HG03469 (cell line): ENCODE measurements at regions not wholly inside any gene's neighbourhood (a gene's known extent, or its start where the extent isn't known, plus 50 kb on each side); places are given as distances from the start of the nearest gene placed in this dataset.
"Not testable (repeated sequence)": the region's sequence is repeated elsewhere in the genome, so short reads cannot be mapped to it uniquely, and the experiment has no call there.

Experiments
- ATAC-seq: cut with Tn5 transposase; IDR thresholded peaks from one replicate; pipeline ENCODE4 v1.9.1; 2021; ENCODE audit warnings: mild to moderate bottlenecking, moderate library complexity, moderate number of reproducible peaks; ENCODE audit not compliant: unreplicated experiment

DNA sequence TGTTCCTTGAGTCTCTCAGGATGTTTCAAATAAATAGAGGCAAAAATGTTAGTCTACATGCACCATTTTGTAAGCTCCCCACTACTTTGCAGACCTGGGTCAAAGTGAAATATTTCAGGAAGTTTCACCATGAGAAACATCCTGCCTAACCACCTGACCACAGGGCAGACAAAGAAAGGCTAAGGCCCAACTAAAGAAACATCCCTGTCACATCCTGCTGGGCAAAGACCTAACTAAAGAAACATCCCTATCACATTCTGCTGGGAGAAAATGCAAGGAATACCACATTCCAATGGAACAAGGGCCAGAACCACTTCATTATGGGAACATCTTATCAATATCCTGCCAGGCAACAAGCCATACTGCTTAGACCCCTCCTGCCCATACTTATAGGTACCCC is 1303.4 kb downstream of the TECRL start:
- ATAC-seq: no peak

- ATAC-seq: no peak
Measured at GRCh38 chr4:63090641-63091040, 1318.6 kb downstream of the TECRL start.

GRCh38 chr4:63085091-63085490 is 1324.2 kb downstream of the TECRL start:
- no peak for ATAC-seq

DNA sequence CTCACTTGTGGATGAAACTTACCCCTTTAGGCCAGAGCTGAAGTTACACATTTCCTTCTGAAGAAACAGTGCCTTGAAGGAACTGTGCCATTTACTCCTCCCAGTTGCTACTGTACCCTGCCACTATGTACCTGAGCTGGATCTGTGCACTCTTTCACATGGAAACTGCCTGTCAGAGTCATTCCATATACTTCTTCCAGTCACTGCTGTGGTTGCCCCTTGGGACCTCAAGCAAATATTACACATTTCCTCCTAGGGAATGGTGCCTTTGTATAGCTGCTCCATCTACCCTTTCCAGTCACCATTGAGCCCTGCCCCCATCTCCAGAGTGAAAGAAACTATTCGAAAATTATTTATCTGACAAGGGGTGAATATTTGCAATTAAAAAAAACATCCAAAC is 1328.3 kb downstream of the TECRL start:
- no peak for ATAC-seq

DNA sequence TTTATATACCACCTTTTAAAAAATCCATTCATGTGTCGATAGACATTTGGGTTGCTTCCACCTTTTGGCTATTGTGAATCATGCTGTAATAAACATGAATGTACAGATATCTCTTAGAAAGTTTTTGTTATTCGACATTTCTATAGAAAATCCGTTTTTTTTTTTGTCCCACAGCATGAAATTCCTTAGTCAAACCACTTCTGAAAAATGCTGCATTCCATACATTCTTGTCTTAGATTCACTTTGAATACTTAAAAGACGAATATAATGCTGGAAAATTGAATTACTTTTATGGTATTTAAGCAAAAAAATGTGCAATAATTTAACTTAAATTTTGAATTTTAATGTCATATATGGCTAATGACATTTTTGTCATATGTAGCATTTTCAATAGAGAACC is 1345.5 kb downstream of the TECRL start:
- no peak for ATAC-seq

GRCh38 chr4:63062891-63063290 is 1346.4 kb downstream of the TECRL start:
- not testable (repeated sequence) for ATAC-seq

GRCh38 chr4:63049726-63050125 is 1359.5 kb downstream of the TECRL start:
- ATAC-seq: no peak

DNA sequence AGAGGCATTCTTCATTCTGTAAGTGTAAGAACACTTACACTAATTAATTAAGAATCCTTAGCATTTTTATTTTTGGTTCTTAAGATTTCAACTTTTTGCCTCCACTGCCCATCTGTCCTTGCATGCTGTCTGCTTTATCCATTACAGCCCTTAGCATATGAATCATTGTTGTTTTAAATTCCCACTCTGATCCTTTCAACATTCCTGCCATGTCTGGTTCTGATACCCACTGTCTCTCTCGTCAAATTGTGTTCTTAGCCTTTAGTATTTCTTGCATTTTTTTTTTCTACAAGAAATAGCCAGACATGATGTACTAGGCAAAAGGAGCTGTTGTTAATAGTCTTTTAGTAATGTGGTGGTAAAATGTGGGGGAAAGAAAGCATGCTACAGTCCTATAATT is 1360.0 kb downstream of the TECRL start:
- no peak for ATAC-seq

DNA sequence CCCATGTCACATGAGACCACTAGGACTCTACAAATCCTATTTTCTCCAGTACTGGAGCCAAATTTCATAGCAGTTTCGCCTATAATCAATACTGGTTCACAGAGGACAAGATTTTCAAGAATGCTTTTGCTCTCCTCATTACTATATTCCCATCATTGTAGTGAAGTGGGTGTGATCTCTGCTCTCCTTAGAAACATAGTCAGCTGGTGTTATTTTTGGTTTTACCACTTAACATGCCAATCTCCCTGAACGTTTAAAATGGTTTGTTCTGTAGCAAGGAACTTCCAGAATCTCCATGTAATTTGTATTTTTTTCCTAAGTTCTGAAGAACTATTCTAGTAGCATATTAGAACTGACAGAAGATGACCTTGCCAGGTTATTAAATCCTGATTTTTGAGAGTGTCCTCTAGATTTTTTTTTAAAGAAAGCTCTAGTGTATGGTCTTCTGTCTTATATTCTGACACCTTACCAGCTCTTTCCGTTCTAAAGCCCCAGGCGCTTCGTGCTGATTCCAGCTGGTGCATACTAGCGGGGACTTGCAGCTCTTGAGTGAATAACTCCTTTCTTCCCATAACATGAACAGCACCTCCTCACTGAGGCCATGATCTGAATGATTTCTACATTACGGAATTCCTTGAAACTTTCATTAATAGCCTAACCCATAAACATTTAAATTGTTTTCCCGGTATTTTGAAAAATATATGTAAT is 1372.9 kb downstream of the TECRL start:
- no peak for ATAC-seq

DNA sequence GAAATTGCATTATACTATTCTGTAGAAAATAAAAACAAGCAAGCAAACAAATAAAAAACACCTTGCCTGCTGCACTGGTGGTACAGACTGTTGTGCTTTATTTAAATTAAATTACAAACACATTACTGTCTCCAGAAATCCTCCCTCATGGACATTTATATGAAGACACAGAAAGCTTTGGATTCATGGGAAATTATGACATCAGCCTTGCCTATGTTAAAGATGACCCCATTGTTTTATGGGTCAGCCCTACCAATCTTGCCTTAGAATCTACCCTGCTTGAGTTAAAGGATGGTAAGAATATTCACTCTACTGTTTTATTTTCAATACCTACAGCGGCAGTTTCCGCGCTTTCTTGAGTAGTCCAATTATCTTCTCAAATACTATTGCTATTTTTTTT is 1379.9 kb downstream of the TECRL start:
- no peak for ATAC-seq

- ATAC-seq: no peak
Measured at GRCh38 chr4:63020661-63021060, 1388.6 kb downstream of the TECRL start.

DNA sequence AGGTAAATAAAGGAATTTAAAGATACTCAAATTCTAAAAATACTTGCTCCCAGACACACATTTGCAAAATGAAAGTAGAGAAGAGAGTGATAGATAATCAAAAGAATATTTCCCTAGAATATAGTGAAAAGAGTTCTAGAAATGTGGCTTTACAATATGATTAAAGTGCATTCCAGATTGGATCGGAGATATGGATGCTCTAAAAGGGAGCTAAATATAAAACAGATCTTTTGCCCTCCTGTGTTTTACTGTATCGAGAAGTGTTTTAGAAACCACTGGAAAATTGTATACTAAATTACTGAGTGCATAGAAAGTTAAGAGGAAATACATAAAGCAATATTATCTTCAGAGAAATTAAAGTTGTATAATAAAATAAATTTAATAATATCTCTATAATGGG is 1392.0 kb downstream of the TECRL start:
- ATAC-seq: no peak

DNA sequence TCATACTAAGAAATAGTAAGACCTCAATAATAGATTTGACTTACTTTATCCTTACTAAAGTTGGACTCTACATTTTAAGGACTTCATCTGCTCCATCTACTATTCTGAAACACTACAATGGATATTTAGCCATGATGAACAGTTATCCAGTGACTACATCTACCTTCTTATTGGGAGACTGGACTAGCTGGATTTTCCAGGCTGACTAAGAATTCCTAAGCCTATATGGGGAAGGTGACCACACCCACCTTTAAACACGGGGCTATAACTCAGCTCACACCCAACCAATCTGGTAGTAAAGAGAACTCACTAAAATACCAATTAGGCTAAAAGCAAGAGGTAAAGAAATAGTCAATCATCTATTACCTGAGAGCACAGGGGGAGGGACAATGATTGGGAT is 1438.4 kb downstream of the TECRL start:
- no peak for ATAC-seq

DNA sequence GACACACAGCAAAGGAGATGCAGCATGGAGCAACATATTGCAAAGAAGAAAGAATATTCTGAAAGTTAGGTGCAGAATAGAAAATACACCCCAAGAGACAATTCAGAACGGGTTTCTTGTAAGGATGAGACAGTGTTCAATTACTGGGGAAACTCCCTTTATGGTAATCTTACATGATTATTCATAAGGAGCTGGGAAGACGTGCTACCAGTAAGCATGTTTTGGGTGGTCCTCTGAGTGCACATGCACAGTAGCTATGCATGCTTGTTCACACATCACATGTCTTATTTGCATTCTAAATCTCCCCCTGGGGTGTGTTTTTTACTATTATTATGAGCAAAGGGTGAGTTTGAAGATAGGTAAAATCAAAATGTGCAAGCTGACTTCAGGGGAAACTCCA is 1448.8 kb downstream of the TECRL start:
- ATAC-seq: no peak

DNA sequence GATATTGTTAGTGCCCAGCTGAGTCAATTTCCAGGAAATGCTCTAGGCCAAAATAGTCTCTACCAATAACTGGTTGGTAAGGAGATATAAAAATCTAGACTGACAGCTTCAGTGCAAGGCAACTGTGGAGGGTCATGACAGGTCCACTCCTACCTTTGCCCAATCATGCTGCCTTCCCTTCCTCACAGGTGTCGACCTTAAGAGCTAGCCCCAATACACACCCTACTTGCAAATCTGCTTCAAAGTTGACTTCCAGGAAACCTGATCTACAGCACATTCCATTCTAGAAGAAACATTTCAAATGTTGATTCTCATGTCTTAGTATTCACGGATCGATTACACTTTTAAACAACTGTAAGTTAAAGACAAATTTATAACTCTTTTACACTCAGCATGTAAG is 1455.5 kb downstream of the TECRL start:
- no peak for ATAC-seq

- ATAC-seq: no peak
Measured at GRCh38 chr4:62952366-62952765, 1456.9 kb downstream of the TECRL start.

GRCh38 chr4:62948108-62948507 is 1461.1 kb downstream of the TECRL start:
- no peak for ATAC-seq

DNA sequence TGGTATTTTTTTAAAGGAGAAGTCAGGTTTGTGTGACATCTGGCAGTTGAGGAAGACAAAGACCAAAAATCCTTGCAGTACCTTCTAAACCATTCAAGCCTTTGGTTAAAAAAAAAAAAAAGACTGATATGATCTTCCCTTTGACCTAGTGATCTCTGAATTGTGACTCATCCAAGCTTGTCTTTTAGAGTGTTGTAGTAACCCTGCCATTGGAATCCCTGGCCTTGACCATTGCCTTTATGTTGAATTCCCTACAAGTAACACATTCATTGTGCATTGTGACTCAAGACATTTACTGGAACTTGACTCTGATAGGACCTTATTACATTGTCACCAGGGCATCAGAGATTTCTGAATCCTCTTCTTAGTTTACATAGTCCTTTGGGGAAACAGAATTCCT is 1469.0 kb downstream of the TECRL start:
- ATAC-seq: no peak

DNA sequence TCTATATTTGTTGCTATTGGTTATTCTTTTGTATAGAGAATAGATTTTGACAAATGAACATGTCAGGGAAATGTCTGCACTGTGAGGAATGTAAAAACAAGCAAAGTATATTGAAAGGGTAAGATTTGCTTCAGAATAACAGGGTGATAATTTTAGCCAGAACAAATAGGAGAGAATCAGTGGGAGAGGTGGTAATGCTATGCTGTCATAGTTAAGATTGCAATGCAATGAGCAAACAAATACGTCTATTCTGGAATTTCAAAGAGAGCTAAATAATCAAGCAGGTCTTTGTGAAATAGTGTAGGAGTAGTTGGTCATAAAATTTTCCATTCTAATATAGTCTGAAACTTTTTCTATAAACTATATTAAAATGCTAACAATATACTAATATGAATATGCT is 1478.4 kb downstream of the TECRL start:
- no peak for ATAC-seq

DNA sequence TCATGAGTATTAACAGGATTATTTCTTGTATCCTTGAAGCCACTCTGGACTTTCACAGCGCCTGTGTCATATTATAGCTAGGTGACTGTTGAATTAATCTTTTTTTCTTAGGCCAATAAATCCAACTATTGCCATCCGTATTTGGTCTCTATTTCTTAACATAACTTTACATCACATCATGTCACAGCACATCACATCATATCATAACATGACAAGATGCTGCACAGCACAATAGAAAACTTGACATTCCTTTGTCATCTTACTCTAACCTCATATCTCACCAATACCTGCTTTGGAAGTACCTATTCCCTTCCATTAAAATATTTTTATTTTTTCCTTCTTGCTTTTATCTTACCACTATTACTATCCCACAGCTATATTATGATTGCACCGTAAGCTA is 1480.8 kb downstream of the TECRL start:
- ATAC-seq: no peak

- ATAC-seq: no peak
Measured at GRCh38 chr4:62927574-62927973, 1481.7 kb downstream of the TECRL start.

- ATAC-seq: no peak
Measured at GRCh38 chr4:62923783-62924182, 1485.5 kb downstream of the TECRL start.

- no peak for ATAC-seq
Measured at GRCh38 chr4:62917649-62918048, 1491.6 kb downstream of the TECRL start.
